ENCODE measurements at regions not wholly inside any gene's neighbourhood (a gene's known extent, or its start where the extent isn't known, plus 50 kb on each side); places are given as distances from the start of the nearest gene placed in this dataset.

- no peak overlapping the region for H3K4me3 Mint-ChIP-seq
- no peaks in the 10 kb centered on the region for H3K9me3 Mint-ChIP-seq
- no peaks in the 10 kb centered on the region for H3K4me1 Mint-ChIP-seq (ENCODE audit: low read depth)
- DNase-seq (ENCODE audit: low spot score) = no peak
- no peaks in the 10 kb centered on the region for H3K27me3 Mint-ChIP-seq (ENCODE audit: low read depth)
- no peak overlapping the region for H3K27ac Mint-ChIP-seq
- no peaks in the 10 kb centered on the region for H3K36me3 Mint-ChIP-seq (ENCODE audit: low read depth)
Observed at GRCh38 chr3:127390365-127391025, 102.6 kb upstream of the PRR20G start.

DNA sequence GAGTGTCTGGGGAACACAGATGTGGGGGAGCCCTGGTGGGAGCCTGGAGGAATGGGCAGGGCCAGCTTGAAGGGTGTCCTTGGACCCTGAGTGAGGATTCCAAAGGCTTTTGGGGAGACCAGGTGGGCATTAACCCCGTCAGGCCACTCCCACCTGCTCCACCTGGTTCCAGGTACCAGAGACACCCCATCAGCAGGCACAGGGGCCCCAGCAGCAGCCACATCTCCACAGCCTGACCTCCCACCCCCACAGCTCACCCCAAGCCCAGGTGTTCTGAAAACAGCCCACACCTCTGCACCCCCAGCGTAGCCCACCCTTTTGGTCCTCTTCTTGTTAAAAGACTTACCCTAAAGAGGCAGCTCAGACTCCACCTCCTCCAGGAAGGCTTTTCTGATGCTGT, 102.1 kb upstream of the PRR20G start:
- Mint-ChIP-seq H3K36me3 (ENCODE audit: low read depth) (no peaks in the 10 kb centered on the region), H3K4me3 (no peak overlapping the region), H3K27ac (no peak overlapping the region), H3K27me3 (ENCODE audit: low read depth) (no peaks in the 10 kb centered on the region), H3K4me1 (ENCODE audit: low read depth) (no peaks in the 10 kb centered on the region), H3K9me3 (no peaks in the 10 kb centered on the region)
- no peak for DNase-seq (ENCODE audit: low spot score)

DNA sequence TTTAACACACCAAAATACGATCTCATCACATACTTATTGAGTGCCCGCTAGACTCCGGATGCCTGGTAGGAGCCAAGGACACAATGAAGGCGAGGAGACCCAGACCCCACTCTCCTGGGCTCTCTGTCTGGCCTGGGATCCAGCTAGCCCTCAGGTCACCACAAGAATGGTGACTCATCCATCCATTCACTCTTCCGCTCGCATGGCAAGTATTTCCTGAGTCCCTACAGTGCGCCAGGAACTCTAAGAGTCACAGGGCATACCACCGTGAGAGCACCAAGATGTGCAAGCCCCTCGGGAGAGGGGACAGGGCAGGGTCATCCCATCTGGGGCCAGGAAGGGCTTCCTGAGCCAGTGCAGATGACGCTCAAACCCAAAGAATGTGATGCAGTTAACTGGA, 101.6 kb upstream of the PRR20G start:
- H3K4me1 Mint-ChIP-seq (ENCODE audit: low read depth) = no peaks in the 10 kb centered on the region
- no peaks in the 10 kb centered on the region for H3K36me3 Mint-ChIP-seq (ENCODE audit: low read depth)
- no peak overlapping the region for H3K4me3 Mint-ChIP-seq
- H3K27me3 Mint-ChIP-seq (ENCODE audit: low read depth) = no peaks in the 10 kb centered on the region
- no peak for DNase-seq (ENCODE audit: low spot score)
- no peaks in the 10 kb centered on the region for H3K9me3 Mint-ChIP-seq
- no peak overlapping the region for H3K27ac Mint-ChIP-seq

GRCh38 chr3:127388427-127388826, 100.6 kb upstream of the PRR20G start:
- H3K9me3 Mint-ChIP-seq = no peaks in the 10 kb centered on the region
- H3K36me3 Mint-ChIP-seq (ENCODE audit: low read depth) = no peaks in the 10 kb centered on the region
- H3K27me3 Mint-ChIP-seq (ENCODE audit: low read depth) = no peaks in the 10 kb centered on the region

GRCh38 chr3:127387556-127388153, 99.8 kb upstream of the PRR20G start:
- no peaks in the 10 kb centered on the region for H3K4me1 Mint-ChIP-seq (ENCODE audit: low read depth)
- H3K9me3 Mint-ChIP-seq = no peaks in the 10 kb centered on the region
- no peak overlapping the region for H3K27ac Mint-ChIP-seq

More at GRCh38 chr3:127388427-127388826, 100.6 kb upstream of the PRR20G start:
- Mint-ChIP-seq H3K4me1 (ENCODE audit: low read depth) (no peaks in the 10 kb centered on the region), H3K4me3 (no peak overlapping the region), H3K27ac (no peak overlapping the region)
- no peak for DNase-seq (ENCODE audit: low spot score)

DNA sequence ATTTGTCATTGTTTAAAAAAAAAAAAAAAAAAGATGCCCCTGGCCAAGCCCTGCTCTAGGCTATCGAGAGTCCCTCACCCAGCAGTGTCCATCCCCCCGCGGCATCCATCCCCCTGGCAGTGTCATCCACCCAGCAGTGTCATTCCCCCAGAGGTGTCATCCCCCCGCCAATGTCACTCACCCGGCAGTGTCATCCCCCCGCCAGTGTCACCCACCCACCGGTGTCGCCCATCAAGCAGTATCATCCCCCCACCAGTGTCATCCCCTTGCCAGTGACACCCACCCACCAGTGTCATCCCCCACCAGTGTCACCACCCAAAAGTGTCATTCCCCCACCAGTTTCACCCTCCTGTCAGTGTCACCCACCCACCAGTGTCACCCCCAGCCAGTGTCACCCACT, 99.3 kb upstream of the PRR20G start:
- H3K9me3 Mint-ChIP-seq = no peaks in the 10 kb centered on the region
- no peaks in the 10 kb centered on the region for H3K27me3 Mint-ChIP-seq (ENCODE audit: low read depth)
- no peak for DNase-seq (ENCODE audit: low spot score)
- H3K4me3 Mint-ChIP-seq = no peak overlapping the region
- no peaks in the 10 kb centered on the region for H3K4me1 Mint-ChIP-seq (ENCODE audit: low read depth)
- no peak overlapping the region for H3K27ac Mint-ChIP-seq
- no peaks in the 10 kb centered on the region for H3K36me3 Mint-ChIP-seq (ENCODE audit: low read depth)

More at GRCh38 chr3:127387556-127388153, 99.8 kb upstream of the PRR20G start:
- no peaks in the 10 kb centered on the region for H3K36me3 Mint-ChIP-seq (ENCODE audit: low read depth)
- H3K4me3 Mint-ChIP-seq = no peak overlapping the region
- H3K27me3 Mint-ChIP-seq (ENCODE audit: low read depth) = no peaks in the 10 kb centered on the region
- no peak for DNase-seq (ENCODE audit: low spot score)

- DNase-seq (ENCODE audit: low spot score) = no peak
- no peaks in the 10 kb centered on the region for H3K9me3 Mint-ChIP-seq
- H3K27ac Mint-ChIP-seq = no peak overlapping the region
- H3K4me3 Mint-ChIP-seq = no peak overlapping the region
- no peaks in the 10 kb centered on the region for H3K36me3 Mint-ChIP-seq (ENCODE audit: low read depth)
- H3K27me3 Mint-ChIP-seq (ENCODE audit: low read depth) = no peaks in the 10 kb centered on the region
- no peaks in the 10 kb centered on the region for H3K4me1 Mint-ChIP-seq (ENCODE audit: low read depth)
Observed at GRCh38 chr3:127386490-127386889, 98.6 kb upstream of the PRR20G start.

- Mint-ChIP-seq H3K36me3 (ENCODE audit: low read depth) (no peaks in the 10 kb centered on the region), H3K9me3 (no peaks in the 10 kb centered on the region), H3K27me3 (ENCODE audit: low read depth) (no peaks in the 10 kb centered on the region), H3K4me3 (no peak overlapping the region), H3K4me1 (ENCODE audit: low read depth) (no peaks in the 10 kb centered on the region), H3K27ac (no peak overlapping the region)
- DNase-seq (ENCODE audit: low spot score) = no peak
Observed at GRCh38 chr3:127385540-127385870, 97.7 kb upstream of the PRR20G start.

DNA sequence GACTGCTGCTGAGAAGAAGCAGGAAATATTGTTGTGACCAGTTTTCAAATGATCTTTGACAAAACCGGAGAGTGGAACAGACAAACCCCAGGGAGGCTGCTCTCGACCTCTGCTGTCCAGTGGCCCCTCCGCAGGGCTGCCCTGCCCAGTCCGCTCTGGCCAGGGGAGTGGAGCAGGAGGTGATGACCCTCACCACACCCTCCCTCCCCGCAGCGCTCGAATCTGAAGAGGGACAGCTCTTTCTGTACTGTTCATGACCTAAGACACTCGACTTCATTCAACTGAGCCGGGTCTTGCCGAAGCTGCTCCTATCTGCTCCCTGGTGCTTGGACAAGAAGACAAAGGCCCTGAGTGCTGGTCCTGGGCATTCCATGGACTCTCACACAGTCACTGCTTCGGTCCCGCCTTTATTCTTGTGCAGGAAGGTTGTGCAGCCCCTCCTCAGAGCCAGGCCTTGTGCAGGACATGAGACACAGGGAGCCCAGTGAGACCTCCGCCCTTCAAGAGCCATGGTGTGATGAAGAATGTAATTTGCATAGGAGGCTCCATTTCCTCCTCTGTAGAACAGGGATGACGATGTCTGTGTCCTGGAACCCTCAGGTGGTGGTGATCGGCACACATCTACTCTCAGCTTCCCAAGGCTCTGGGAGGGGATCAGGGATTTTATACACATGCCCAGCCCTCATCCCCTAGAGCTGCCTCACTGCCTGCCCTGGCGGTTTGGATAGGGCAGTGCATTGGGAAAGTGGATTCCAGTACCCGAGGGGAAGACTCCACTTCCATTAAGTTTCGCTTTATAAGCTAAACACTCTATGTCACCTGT, 97.1 kb upstream of the PRR20G start:
- H3K27ac Mint-ChIP-seq = no peak overlapping the region
- no peak for DNase-seq (ENCODE audit: low spot score)
- H3K36me3 Mint-ChIP-seq (ENCODE audit: low read depth) = no peaks in the 10 kb centered on the region
- no peaks in the 10 kb centered on the region for H3K4me1 Mint-ChIP-seq (ENCODE audit: low read depth)
- no peaks in the 10 kb centered on the region for H3K27me3 Mint-ChIP-seq (ENCODE audit: low read depth)
- no peaks in the 10 kb centered on the region for H3K9me3 Mint-ChIP-seq
- no peak overlapping the region for H3K4me3 Mint-ChIP-seq

DNA sequence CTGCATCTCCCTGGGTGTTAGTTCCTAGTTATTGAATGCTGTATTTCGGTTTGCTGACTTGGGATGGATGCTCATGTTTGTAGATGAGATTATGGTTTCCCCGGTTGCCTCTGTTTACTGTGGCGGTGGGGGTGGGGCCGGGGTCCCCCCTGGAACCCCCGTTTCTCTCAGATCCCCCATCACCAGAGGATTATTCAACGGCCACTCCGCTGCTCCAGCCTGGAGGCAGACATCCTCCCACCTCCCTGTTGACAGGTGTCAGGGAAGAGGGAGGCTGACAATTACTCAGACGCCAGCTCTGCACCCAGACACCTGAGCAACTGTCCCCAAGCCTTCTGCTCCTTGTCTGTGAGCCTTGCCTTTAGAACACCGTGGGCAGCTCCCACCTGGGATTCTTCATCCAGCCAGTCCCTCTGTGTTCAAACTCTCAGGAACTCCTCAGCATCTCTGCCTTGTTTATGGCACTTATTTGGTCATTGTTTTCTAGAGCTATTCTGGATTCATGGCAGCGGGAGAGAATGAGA, 95.9 kb upstream of the PRR20G start:
- Mint-ChIP-seq H3K36me3 (ENCODE audit: low read depth) (no peaks in the 10 kb centered on the region), H3K9me3 (no peaks in the 10 kb centered on the region), H3K27me3 (ENCODE audit: low read depth) (no peaks in the 10 kb centered on the region), H3K4me3 (no peak overlapping the region), H3K4me1 (ENCODE audit: low read depth) (no peaks in the 10 kb centered on the region), H3K27ac (no peak overlapping the region)
- DNase-seq (ENCODE audit: low spot score) = no peak

DNA sequence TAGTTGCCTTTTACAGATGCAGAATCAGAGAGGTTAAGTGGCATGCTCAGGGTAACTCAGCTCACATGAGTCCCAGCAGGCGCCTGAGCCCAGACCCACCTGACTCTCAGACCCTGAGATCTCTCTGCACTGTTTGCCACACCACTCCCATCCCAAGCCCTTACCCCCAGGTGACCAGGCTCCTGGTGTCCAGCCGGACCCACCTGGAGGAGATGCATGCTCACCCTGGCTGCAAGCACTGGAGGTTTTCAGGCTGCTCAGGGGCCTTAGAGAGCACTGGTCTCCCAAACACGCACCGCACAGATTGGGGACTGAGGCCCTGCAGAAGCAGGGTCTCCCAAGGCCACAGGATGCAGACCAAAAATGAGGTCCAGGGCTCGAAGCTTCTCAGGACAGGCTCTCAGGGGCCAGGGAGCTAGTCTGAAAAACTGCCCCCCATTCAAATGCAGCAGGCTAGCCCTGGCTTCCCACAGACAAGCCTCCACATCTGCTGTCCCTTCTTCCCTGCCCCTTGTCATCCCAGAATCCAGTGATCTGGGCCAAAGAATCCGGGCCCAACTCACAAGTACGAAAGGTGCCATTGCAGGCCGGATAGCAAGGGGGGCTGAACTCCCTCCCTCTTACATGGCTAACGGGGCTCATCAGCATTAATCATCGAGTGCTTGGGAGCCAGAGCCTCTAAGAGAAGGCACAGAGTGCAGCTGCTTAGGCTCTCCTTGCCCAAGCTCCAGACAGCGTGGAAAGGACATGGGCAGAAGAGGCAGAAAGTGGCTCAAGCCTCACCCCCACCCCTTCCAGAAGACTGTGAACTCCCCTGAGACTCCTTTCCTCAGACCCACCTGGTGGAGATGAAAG, 90.2 kb upstream of the PRR20G start:
- DNase-seq (ENCODE audit: low spot score) = no peak
- no peaks in the 10 kb centered on the region for H3K9me3 Mint-ChIP-seq

DNA sequence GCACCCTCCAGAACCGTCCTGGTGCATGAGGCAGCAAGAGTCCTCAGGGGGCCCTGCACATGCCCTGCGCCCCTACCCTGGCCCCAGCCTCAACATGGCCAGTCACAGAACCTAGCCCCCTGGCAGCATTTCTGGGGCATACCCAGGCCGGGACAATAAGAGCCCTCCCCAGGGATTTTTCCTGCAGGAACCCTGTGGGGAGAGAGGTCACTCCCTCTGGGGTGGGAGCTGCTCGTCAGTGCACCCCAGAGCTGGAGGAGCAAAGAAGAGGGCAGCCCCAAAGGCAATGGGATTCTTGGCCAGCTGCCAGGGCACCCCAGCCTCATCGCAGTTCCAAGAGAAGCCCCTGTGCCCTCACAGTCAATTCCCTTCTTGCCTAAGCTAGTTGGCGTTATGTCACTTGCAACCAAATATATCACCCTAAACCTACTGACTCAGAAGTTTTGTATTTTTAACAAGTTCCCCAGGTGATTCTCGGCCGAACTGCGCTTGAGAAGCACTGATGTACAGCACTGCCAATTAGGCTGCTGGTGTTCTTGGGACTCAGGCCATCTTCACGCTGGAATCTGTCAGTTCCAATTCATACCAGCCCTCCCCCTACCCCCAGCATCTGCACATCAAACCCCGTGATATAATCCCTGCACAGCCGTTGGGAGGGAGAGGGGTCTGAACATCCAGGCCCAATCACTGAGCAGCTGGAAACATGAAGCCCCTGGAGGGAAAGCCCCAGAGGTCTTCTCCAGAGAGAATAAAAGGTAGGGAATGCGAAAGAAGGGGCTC, 87.5 kb upstream of the PRR20G start:
- Mint-ChIP-seq H3K4me1 (ENCODE audit: low read depth) (no peaks in the 10 kb centered on the region), H3K27ac (no peak overlapping the region), H3K27me3 (ENCODE audit: low read depth) (no peaks in the 10 kb centered on the region), H3K36me3 (ENCODE audit: low read depth) (no peaks in the 10 kb centered on the region), H3K9me3 (no peaks in the 10 kb centered on the region), H3K4me3 (no peak overlapping the region)
- no peak for DNase-seq (ENCODE audit: low spot score)

More for the DNA sequence above, 90.2 kb upstream of the PRR20G start:
- Mint-ChIP-seq H3K4me1 (ENCODE audit: low read depth) (no peaks in the 10 kb centered on the region), H3K36me3 (ENCODE audit: low read depth) (no peaks in the 10 kb centered on the region), H3K4me3 (no peak overlapping the region), H3K27ac (no peak overlapping the region), H3K27me3 (ENCODE audit: low read depth) (no peaks in the 10 kb centered on the region)

Measured in T-helper 2 cell treated with Interferon-gamma antibody and Interleukin-4, amounts not matched to agents 5 μg/mL and 100 μg/mL, for 36 hours (primary cell).